Fibroblast of the aortic adventitia (primary cell): ENCODE measurements at regions not wholly inside any gene's neighbourhood (a gene's known extent, or its start where the extent isn't known, plus 50 kb on each side); places are given as distances from the start of the nearest gene placed in this dataset.

Source experiments
- DNase-seq: peaks from one replicate; pipeline ENCODE4 v3.0.0-alpha.2; 2010; ENCODE audit warnings: low read depth
- H3K4me3 ChIP-seq: 2 replicates; pipeline ENCODE4 v1.5.1; 2011; ENCODE audit warnings: low read depth, mild to moderate bottlenecking, control low read depth, low read length, moderate library complexity
- TF ChIP-seq, protein P1 (sequence below): IDR thresholded peaks from 2 replicates; pipeline ENCODE4 v1.5.1; 2011; ENCODE audit warnings: mild to moderate bottlenecking, low read length, control low read depth, inconsistent platforms; ENCODE audit not compliant: insufficient read depth

DNA sequence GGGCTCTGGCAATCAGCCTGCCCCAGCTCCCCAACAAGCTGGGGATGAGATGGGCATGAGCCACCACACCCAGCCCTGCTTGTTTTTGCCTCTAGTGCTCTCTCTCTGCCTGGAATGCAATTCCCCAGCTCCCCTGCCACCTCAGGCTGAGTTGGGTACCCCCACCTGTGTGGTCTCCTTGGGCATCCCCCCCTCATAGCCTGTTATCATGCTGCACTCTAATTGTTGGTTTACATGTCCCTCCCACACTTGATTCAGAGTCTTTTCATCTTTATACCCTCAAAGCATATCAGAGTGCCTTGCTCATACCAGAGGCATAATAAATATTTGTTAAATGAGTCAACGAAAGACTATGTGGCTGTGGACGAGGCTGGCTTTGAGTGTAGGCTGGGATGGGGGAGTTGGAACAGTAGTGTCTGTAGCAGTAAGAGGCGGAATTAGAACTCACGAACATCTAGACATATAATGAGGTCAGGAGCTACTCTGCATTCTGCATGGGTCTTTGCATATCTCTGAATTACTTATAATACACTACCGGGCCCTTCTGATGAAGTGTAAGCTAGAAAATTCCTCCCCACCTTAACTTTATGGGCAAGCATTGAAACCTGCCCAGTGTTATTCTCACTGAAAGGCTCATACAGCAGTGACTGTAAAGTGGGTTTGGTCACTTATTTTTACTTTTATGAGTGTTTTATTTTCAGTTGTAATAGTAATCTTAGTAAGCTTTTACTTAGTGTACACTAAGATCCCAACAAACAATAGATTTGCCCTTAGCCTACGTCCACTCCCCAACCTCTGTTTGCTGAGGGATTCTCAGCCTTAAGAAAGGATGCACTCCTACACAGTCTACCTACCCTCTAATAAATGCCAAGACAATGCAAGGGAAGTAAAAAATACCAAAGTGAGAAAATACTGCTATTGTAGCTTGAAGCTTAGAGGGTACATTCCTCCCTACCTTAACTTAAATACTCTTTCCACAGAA is 58.7 kb downstream of the EDN1 start:
- TF ChIP-seq, protein P1, sequence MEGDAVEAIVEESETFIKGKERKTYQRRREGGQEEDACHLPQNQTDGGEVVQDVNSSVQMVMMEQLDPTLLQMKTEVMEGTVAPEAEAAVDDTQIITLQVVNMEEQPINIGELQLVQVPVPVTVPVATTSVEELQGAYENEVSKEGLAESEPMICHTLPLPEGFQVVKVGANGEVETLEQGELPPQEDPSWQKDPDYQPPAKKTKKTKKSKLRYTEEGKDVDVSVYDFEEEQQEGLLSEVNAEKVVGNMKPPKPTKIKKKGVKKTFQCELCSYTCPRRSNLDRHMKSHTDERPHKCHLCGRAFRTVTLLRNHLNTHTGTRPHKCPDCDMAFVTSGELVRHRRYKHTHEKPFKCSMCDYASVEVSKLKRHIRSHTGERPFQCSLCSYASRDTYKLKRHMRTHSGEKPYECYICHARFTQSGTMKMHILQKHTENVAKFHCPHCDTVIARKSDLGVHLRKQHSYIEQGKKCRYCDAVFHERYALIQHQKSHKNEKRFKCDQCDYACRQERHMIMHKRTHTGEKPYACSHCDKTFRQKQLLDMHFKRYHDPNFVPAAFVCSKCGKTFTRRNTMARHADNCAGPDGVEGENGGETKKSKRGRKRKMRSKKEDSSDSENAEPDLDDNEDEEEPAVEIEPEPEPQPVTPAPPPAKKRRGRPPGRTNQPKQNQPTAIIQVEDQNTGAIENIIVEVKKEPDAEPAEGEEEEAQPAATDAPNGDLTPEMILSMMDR = no peak
- H3K4me3 ChIP-seq = no peak overlapping the region

DNA sequence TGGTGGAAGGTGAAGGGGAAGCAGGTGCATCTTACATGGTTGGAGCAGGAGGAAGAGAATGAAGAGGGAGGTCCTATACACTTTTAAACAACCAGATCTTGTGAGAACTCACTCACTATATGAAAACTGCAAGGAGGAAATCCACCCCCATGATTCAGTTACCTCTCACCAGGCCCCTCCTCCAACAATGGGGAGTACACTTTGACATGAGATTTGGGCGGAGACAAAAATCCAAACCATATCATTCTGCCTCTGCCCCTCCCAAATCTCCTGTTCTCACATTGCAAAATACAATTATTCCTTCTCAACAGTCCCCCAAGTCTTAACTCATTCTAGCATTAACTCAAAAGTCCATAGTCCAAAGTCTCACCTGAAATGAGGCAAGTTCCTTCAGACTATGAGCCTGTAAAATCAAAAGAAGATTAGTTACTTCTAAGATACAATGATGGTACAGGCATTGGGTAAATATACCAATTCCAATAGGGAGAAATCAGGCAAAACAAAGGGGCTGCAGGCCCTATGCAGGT is 60.5 kb downstream of the EDN1 start:
- TF ChIP-seq, protein P1 = no peak
- H3K4me3 ChIP-seq = no peak overlapping the region

More for the DNA sequence above, 58.7 kb downstream of the EDN1 start:
- DNase-seq = peak; percentile 68

DNA sequence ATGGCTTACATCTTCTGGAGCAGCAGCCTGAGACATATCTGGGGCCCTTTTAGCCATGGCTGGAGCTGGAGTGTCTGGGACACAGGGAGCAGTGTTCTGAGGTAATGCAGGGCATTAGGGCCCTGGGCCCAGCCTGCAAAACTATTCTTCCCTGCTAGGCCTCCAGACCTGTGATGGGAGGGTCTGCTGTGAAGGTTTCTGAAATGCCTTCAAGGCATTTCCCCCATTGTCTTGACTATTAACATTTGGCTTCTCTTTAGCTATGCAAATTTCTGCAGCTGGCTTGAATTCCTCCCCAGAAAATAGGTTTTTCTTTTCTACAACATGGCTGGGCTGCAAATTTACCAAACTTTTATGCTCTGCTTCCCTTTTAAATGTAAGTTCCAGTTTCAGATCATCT is 61.5 kb downstream of the EDN1 start:
- DNase-seq = no peak
- TF ChIP-seq, protein P1 = no peak

More for the DNA sequence above, 60.5 kb downstream of the EDN1 start:
- DNase-seq = no peak

DNA sequence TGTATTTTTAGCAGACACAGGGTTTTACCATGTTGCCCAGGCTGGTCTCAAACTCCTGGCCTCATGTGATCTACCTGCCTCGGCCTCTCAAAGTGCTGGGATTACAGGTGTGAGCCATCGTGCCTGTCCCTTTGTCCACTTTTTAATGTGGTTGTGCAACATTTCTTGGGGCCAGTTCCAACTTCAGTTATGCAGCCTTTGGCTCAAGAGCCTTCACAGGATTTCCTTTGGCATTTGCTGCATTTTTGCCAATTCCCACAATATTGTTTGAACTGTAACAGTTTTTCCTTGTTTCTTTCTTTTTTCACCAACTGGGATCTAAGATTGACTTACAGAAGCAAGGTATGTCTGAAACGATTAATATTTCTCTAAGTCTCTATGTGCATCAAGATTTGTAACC is 63.6 kb downstream of the EDN1 start:
- no peak overlapping the region for H3K4me3 ChIP-seq
- peak; percentile 44 for DNase-seq
- TF ChIP-seq, protein P1 = no peak

More for the DNA sequence above, 61.5 kb downstream of the EDN1 start:
- no peak overlapping the region for H3K4me3 ChIP-seq

DNA sequence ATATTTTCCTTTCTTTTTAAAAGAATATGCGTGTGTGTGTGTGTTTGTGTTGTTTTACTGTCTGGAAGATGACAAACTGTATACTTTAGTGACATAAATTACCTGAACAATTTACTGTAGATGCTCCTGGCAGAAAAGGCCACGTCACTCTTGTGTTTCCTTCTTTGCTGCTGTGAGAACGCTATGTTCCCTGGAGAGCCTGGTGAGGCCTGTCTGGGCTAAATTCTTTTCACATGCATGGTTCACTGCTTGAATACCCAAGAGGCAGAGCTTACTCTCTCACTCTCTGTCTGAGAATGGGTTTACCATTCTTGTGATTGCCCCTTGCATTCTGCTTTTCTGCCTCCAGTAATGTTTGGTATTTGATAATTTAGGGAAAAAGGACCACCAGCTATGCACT is 64.3 kb downstream of the EDN1 start:
- peak; percentile 57 for DNase-seq
- TF ChIP-seq, protein P1 = no peak
- no peak overlapping the region for H3K4me3 ChIP-seq

DNA sequence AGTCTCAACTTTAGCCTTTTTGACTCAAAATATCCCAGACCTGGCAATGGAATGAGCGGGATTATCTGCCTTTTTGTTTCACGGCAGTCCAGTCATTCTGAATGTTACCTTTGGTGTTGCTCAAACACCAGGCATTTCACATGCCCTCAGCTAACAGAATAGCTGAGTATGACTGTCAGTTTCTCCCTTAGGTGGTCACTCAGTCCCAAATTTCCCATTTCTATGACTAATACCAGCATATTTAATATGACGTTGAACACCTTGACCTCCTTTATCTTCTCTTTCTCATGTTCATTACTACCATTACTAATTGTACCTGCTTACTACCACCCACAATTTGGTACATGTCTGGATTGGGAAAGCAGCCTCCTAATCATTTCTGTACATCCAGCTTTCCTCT is 65.2 kb downstream of the EDN1 start:
- H3K4me3 ChIP-seq = no peak overlapping the region
- TF ChIP-seq, protein P1 = no peak
- no peak for DNase-seq
